ENCODE measurements at regions not wholly inside any gene's neighbourhood (a gene's known extent, or its start where the extent isn't known, plus 50 kb on each side); places are given as distances from the start of the nearest gene placed in this dataset.
"Not testable (repeated sequence)": the region's sequence is repeated elsewhere in the genome, so short reads cannot be mapped to it uniquely, and the experiment has no call there.

GRCh38 chr6:153026-153425 lies 139.3 kb upstream of the DUSP22 start:
- not testable (repeated sequence) for TF ChIP-seq POLR2A (IDR thresholded peaks at IDR 0.05; ENCODE audit: extremely low read depth, insufficient read length); CTCF (IDR thresholded peaks at IDR 0.05; ENCODE audit: low read depth, low read length); MAX (IDR thresholded peaks at IDR 0.05; ENCODE audit: low read depth, low read length); MYC (IDR thresholded peaks at IDR 0.05; ENCODE audit: low read depth, low read length)
